HEK293 (cell line): ENCODE measurements at regions not wholly inside any gene's neighbourhood (a gene's known extent, or its start where the extent isn't known, plus 50 kb on each side); places are given as distances from the start of the nearest gene placed in this dataset.

Source experiments
- CTCF ChIA-PET: fragments of 350-600 bp; formaldehyde crosslinking; extraction: SDS; loops from one replicate; lab custom pipeline; 2021; ENCODE audit warnings: antibody characterized with exemption; lab: Yijun Ruan, JAX
- POLR2A ChIA-PET: fragments of 300-600 bp; formaldehyde crosslinking; extraction: SDS; loops from one replicate; lab custom pipeline; 2020; ENCODE audit warnings: antibody characterized with exemption, inconsistent platforms; lab: Yijun Ruan, JAX
- H3K27ac ChIP-seq: fragments of 200-500 bp; sonication (Bioruptor generic); 2 replicates; pipeline ENCODE4 v1.5.1; 2014; ENCODE audit warnings: low read depth, low read length, control low read depth, inconsistent platforms; ENCODE audit errors: extremely low read depth
- H3K36me3 ChIP-seq, 2 experiments: fragments of 200-500 bp in 1 of 2; sonication (Bioruptor generic) in 1 of 2; 1 replicate in 1 of 2; 2 replicates in 1 of 2; pipeline ENCODE4 v1.5.1; 2014 to 2017; ENCODE audit warnings: inconsistent platforms in 2 of 2, low read length in 2 of 2; ENCODE audit not compliant: control insufficient read depth in 2 of 2, insufficient read depth in 1 of 2
- H3K4me1 ChIP-seq: fragments of 200-500 bp; sonication (Bioruptor generic); 2 replicates; pipeline ENCODE4 v1.5.1; 2014; ENCODE audit warnings: mild to moderate bottlenecking, low read length, inconsistent platforms; ENCODE audit not compliant: control insufficient read depth, insufficient read depth
- H3K4me3 ChIP-seq: 2 replicates; pipeline ENCODE4 v1.5.1; 2011; ENCODE audit warnings: low read depth, mild to moderate bottlenecking, control low read depth, low read length, moderate library complexity
- H3K9me3 ChIP-seq: fragments of 200-500 bp; sonication (Bioruptor generic); 2 replicates; pipeline ENCODE4 v1.5.1; 2014; ENCODE audit warnings: low read depth, low read length, inconsistent platforms; ENCODE audit not compliant: control insufficient read depth, insufficient read depth
- BCL11A ChIP-seq: fragments of 450-650 bp; formaldehyde crosslinking; IDR thresholded peaks from 2 replicates; pipeline ENCODE4 v1.5.1; 2016; ENCODE audit warnings: low read depth, missing biosample characterization, missing genetic modification characterization
- GLI4 ChIP-seq: fragments of 450-650 bp; formaldehyde crosslinking; IDR thresholded peaks from 2 replicates; pipeline ENCODE4 v1.5.1; 2016; ENCODE audit warnings: missing biosample characterization, missing genetic modification characterization
- GLIS2 ChIP-seq: fragments of 450-650 bp; formaldehyde crosslinking; IDR thresholded peaks from 2 replicates; pipeline ENCODE4 v1.5.1; 2016; ENCODE audit warnings: missing biosample characterization, missing genetic modification characterization
- HOXA7 ChIP-seq: sonication (generic); formaldehyde crosslinking; IDR thresholded peaks from 2 replicates; pipeline ENCODE4 v1.8.1; 2022; ENCODE audit warnings: missing genetic modification reagents, borderline replicate concordance
- HOXD13 ChIP-seq: sonication (generic); formaldehyde crosslinking; IDR thresholded peaks from 2 replicates; pipeline ENCODE4 v1.8.0; 2022; ENCODE audit warnings: missing genetic modification reagents, borderline replicate concordance
- KLF8 ChIP-seq: fragments of 450-650 bp; formaldehyde crosslinking; IDR thresholded peaks from 2 replicates; pipeline ENCODE4 v1.5.1; 2016; ENCODE audit warnings: missing biosample characterization, missing genetic modification characterization
- MEIS1 ChIP-seq: sonication (generic); formaldehyde crosslinking; IDR thresholded peaks from 2 replicates; pipeline ENCODE4 v1.8.1; 2022; ENCODE audit warnings: missing genetic modification reagents, mild to moderate bottlenecking, borderline replicate concordance
- ZFP69B ChIP-seq: fragments of 450-650 bp; formaldehyde crosslinking; IDR thresholded peaks from 2 replicates; pipeline ENCODE4 v1.5.1; 2016; ENCODE audit warnings: missing biosample characterization, missing genetic modification characterization
- ZNF16 ChIP-seq: fragments of 450-650 bp; formaldehyde crosslinking; IDR thresholded peaks from 2 replicates; pipeline ENCODE4 v1.5.1; 2016; ENCODE audit warnings: low read depth, missing biosample characterization, missing genetic modification characterization
- ZNF202 ChIP-seq: fragments of 450-650 bp; formaldehyde crosslinking; IDR thresholded peaks from 2 replicates; pipeline ENCODE4 v1.5.1; 2016; ENCODE audit warnings: missing biosample characterization, missing genetic modification characterization, borderline replicate concordance
- ZNF23 ChIP-seq: fragments of 450-650 bp; formaldehyde crosslinking; IDR thresholded peaks from 2 replicates; pipeline ENCODE4 v1.5.1; 2016; ENCODE audit warnings: missing biosample characterization, missing genetic modification characterization, borderline replicate concordance
- ZNF274 ChIP-seq, 2 experiments: fragments of 200-500 bp in 1 of 2; fragments of 450-650 bp in 1 of 2; sonication (Bioruptor generic) in 1 of 2; formaldehyde crosslinking in 1 of 2; IDR thresholded peaks; 2 replicates each; pipeline versions ENCODE4 v1.5.1 to v1.6.1; 2014 to 2016; ENCODE audit warnings: borderline replicate concordance in 1 of 2, inconsistent platforms in 1 of 2, low read length in 1 of 2, missing biosample characterization in 1 of 2, missing genetic modification characterization in 1 of 2
- ZNF426 ChIP-seq: fragments of 450-650 bp; formaldehyde crosslinking; IDR thresholded peaks from 2 replicates; pipeline ENCODE4 v1.5.1; 2017; ENCODE audit warnings: missing biosample characterization, missing genetic modification characterization, mild to moderate bottlenecking, inconsistent platforms, moderate library complexity
- ZNF548 ChIP-seq: fragments of 450-650 bp; formaldehyde crosslinking; IDR thresholded peaks from 2 replicates; pipeline ENCODE4 v1.5.1; 2016; ENCODE audit warnings: missing biosample characterization, missing genetic modification characterization
- ZNF621 ChIP-seq: fragments of 450-650 bp; formaldehyde crosslinking; IDR thresholded peaks from 2 replicates; pipeline ENCODE4 v1.5.1; 2017; ENCODE audit warnings: missing biosample characterization, missing genetic modification characterization
- ZNF645 ChIP-seq: fragments of 450-650 bp; formaldehyde crosslinking; IDR thresholded peaks from 2 replicates; pipeline ENCODE4; 2016; ENCODE audit warnings: missing biosample characterization, missing genetic modification characterization
- ZNF747 ChIP-seq: fragments of 450-650 bp; formaldehyde crosslinking; IDR thresholded peaks from 2 replicates; pipeline ENCODE4 v1.5.1; 2016; ENCODE audit warnings: missing biosample characterization, missing genetic modification characterization
- ZNF837 ChIP-seq: fragments of 450-650 bp; formaldehyde crosslinking; IDR thresholded peaks from 2 replicates; pipeline ENCODE4 v1.5.1; 2016; ENCODE audit warnings: missing biosample characterization, missing genetic modification characterization
- ZSCAN5A ChIP-seq: fragments of 450-650 bp; formaldehyde crosslinking; IDR thresholded peaks from 2 replicates; pipeline ENCODE4 v1.5.1; 2016; ENCODE audit warnings: missing biosample characterization, missing genetic modification characterization
- TF ChIP-seq, protein P1 (sequence below): fragments of 450-650 bp; formaldehyde crosslinking; IDR thresholded peaks from 2 replicates; pipeline ENCODE4 v1.5.1; 2016; ENCODE audit warnings: missing biosample characterization, missing genetic modification characterization
- TF ChIP-seq, protein P2 (sequence below): fragments of 450-650 bp; formaldehyde crosslinking; IDR thresholded peaks from 2 replicates; pipeline ENCODE4 v1.5.1; 2017; ENCODE audit warnings: missing biosample characterization, mild to moderate bottlenecking, missing genetic modification characterization, moderate library complexity

DNA sequence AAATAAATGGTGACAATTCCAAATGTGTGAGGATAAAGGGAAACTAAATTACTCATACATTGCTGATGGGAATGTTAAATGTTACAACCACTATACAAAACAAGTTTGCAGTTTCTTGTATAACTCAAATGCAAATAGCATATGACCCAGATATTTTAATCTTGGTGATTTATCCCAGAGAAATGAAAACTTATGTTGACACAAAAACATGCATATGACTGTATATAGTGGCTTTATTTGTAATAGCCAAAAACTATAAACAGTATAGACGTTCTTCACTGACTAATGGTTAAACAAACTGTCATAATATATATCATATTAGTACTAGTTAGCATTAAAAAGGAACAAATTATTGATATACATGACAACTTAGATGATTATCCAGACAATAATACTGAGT is 619.2 kb downstream of the PDHA2 start:
- POLR2A ChIA-PET: no interaction called here
- no peak overlapping the region for H3K4me3 ChIP-seq
- H3K4me1 ChIP-seq: no peaks in the 10 kb centered on the region
- H3K36me3 ChIP-seq: no peaks in the 10 kb centered on the region
- CTCF ChIA-PET: no interaction called here
- H3K9me3 ChIP-seq: no peaks in the 10 kb centered on the region
- TF ChIP-seq KLF8 (tag by site-specific recombination) (no peak), MEIS1 (CRISPR knock-in tag) (no peak), BCL11A (no peak), ZNF645 (tag by site-specific recombination) (no peak), ZSCAN5A (tag by site-specific recombination) (no peak), ZNF837 (no peak), ZNF548 (tag by site-specific recombination) (no peak), GLIS2 (tag by site-specific recombination) (no peak)
- TF ChIP-seq, protein P1, sequence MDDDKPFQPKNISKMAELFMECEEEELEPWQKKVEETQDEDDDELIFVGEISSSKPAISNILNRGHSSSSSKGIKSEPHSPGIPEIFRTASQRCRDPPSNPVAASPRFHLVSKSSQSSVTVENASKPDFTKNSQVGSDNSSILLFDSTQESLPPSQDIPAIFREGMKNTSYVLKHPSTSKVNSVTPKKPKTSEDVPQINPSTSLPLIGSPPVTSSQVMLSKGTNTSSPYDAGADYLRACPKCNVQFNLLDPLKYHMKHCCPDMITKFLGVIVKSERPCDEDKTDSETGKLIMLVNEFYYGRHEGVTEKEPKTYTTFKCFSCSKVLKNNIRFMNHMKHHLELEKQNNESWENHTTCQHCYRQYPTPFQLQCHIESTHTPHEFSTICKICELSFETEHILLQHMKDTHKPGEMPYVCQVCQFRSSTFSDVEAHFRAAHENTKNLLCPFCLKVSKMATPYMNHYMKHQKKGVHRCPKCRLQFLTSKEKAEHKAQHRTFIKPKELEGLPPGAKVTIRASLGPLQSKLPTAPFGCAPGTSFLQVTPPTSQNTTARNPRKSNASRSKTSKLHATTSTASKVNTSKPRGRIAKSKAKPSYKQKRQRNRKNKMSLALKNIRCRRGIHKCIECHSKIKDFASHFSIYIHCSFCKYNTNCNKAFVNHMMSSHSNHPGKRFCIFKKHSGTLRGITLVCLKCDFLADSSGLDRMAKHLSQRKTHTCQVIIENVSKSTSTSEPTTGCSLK: no peak
- TF ChIP-seq, all 188 proteins: peak for 0
- no peak overlapping the region for H3K27ac ChIP-seq

- no peaks in the 10 kb centered on the region for H3K9me3 ChIP-seq
- ChIA-PET CTCF (no interaction called here), POLR2A (no interaction called here)
- no peaks in the 10 kb centered on the region for H3K4me1 ChIP-seq
- H3K4me3 ChIP-seq: no peak overlapping the region
- no peak overlapping the region for H3K27ac ChIP-seq
- no peaks in the 10 kb centered on the region for H3K36me3 ChIP-seq
- no peak for TF ChIP-seq ZNF621
- TF ChIP-seq GLI4 (tag by site-specific recombination): no peak
- no peak for TF ChIP-seq ZNF202
- TF ChIP-seq ZNF274 (IDR thresholded peaks at IDR 0.05; ENCODE audit: low read length): no peak
- TF ChIP-seq ZNF274 (tag by site-specific recombination; IDR thresholded peaks at IDR 0.05; ENCODE audit: borderline replicate concordance): no peak
- no peak for TF ChIP-seq HOXD13
- no peak for TF ChIP-seq ZNF426 (tag by site-specific recombination)
- no peak for TF ChIP-seq ZNF23 (tag by site-specific recombination)
- TF ChIP-seq, protein P2, sequence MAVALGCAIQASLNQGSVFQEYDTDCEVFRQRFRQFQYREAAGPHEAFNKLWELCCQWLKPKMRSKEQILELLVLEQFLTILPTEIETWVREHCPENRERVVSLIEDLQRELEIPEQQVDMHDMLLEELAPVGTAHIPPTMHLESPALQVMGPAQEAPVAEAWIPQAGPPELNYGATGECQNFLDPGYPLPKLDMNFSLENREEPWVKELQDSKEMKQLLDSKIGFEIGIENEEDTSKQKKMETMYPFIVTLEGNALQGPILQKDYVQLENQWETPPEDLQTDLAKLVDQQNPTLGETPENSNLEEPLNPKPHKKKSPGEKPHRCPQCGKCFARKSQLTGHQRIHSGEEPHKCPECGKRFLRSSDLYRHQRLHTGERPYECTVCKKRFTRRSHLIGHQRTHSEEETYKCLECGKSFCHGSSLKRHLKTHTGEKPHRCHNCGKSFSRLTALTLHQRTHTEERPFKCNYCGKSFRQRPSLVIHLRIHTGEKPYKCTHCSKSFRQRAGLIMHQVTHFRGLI (tag by site-specific recombination): no peak
- no peak for TF ChIP-seq HOXA7 (CRISPR knock-in tag)
- TF ChIP-seq ZNF747 (tag by site-specific recombination): no peak
- TF ChIP-seq ZNF16 (tag by site-specific recombination): no peak
- no peak for TF ChIP-seq ZFP69B (tag by site-specific recombination)
Observed at GRCh38 chr4:96465834-96466233, 625.9 kb downstream of the PDHA2 start.
